WERI-Rb-1 (cell line): ENCODE measurements at regions not wholly inside any gene's neighbourhood (a gene's known extent, or its start where the extent isn't known, plus 50 kb on each side); places are given as distances from the start of the nearest gene placed in this dataset.

Source experiments
- DNase-seq: peaks from one replicate; pipeline ENCODE4 v3.0.0-alpha.2; 2020
- H3K27ac ChIP-seq: fragments of 250-450 bp; sonication (Bioruptor Pico); 2 replicates; pipeline ENCODE4 v1.5.1; 2020; ENCODE audit warnings: mild to moderate bottlenecking, moderate library complexity
- H3K27me3 ChIP-seq: fragments of 250-450 bp; sonication (Bioruptor Pico); 2 replicates; pipeline ENCODE4 v1.5.1; 2021; ENCODE audit warnings: mild to moderate bottlenecking, low read depth, moderate library complexity; ENCODE audit not compliant: insufficient read depth, severe bottlenecking
- H3K36me3 ChIP-seq: fragments of 250-450 bp; sonication (Bioruptor Pico); 2 replicates; pipeline ENCODE4 v1.5.1; 2020; ENCODE audit warnings: mild to moderate bottlenecking, moderate library complexity
- H3K4me3 ChIP-seq: 2 replicates; pipeline ENCODE4 v1.5.1; 2011; ENCODE audit warnings: low read depth, mild to moderate bottlenecking, control low read depth, low read length
- H3K9me3 ChIP-seq: fragments of 250-450 bp; sonication (Bioruptor Pico); 2 replicates; pipeline ENCODE4 v1.5.1; 2021; ENCODE audit warnings: mild to moderate bottlenecking, moderate library complexity; ENCODE audit not compliant: severe bottlenecking
- CTCF ChIP-seq: IDR thresholded peaks from 2 replicates; pipeline ENCODE4 v1.5.1; 2011; ENCODE audit warnings: low read depth, mild to moderate bottlenecking, control low read depth, inconsistent platforms, low read length

GRCh38 chr12:14259481-14260010, 105.9 kb upstream of the ATF7IP start:
- no peak for TF ChIP-seq CTCF
- Histone ChIP-seq H3K9me3 (peaks cover 17% of the 10 kb centered on the region), H3K27me3 (no peaks in the 10 kb centered on the region), H3K36me3 (no peaks in the 10 kb centered on the region), H3K27ac (no peak overlapping the region), H3K4me3 (no peak overlapping the region)
- no peak for DNase-seq

GRCh38 chr12:14260011-14260993, 105.2 kb upstream of the ATF7IP start:
- no peaks in the 10 kb centered on the region for H3K27me3 ChIP-seq
- TF ChIP-seq CTCF = no peak
- DNase-seq = no peak
- no peak overlapping the region for H3K27ac ChIP-seq
- H3K4me3 ChIP-seq = no peak overlapping the region
- no peaks in the 10 kb centered on the region for H3K36me3 ChIP-seq
- H3K9me3 ChIP-seq = peaks cover 18% of the 10 kb centered on the region

GRCh38 chr12:14261096-14261495, 104.4 kb upstream of the ATF7IP start:
- H3K36me3 ChIP-seq = no peaks in the 10 kb centered on the region
- no peaks in the 10 kb centered on the region for H3K27me3 ChIP-seq
- no peak overlapping the region for H3K4me3 ChIP-seq
- H3K9me3 ChIP-seq = peaks cover 18% of the 10 kb centered on the region
- TF ChIP-seq CTCF = no peak
- no peak for DNase-seq
- no peak overlapping the region for H3K27ac ChIP-seq

GRCh38 chr12:14261861-14262260, 103.6 kb upstream of the ATF7IP start:
- Histone ChIP-seq H3K36me3 (no peaks in the 10 kb centered on the region), H3K9me3 (peaks cover 18% of the 10 kb centered on the region), H3K4me3 (no peak overlapping the region), H3K27me3 (no peaks in the 10 kb centered on the region), H3K27ac (no peak overlapping the region)
- TF ChIP-seq CTCF = no peak
- no peak for DNase-seq

- Histone ChIP-seq H3K27ac (no peak overlapping the region), H3K9me3 (peaks cover 18% of the 10 kb centered on the region), H3K27me3 (no peaks in the 10 kb centered on the region), H3K4me3 (no peak overlapping the region), H3K36me3 (no peaks in the 10 kb centered on the region)
- TF ChIP-seq CTCF = no peak
- no peak for DNase-seq
Observed at GRCh38 chr12:14262771-14263511, 102.5 kb upstream of the ATF7IP start.
